ENCODE measurements at regions not wholly inside any gene's neighbourhood (a gene's known extent, or its start where the extent isn't known, plus 50 kb on each side); places are given as distances from the start of the nearest gene placed in this dataset.

DNA sequence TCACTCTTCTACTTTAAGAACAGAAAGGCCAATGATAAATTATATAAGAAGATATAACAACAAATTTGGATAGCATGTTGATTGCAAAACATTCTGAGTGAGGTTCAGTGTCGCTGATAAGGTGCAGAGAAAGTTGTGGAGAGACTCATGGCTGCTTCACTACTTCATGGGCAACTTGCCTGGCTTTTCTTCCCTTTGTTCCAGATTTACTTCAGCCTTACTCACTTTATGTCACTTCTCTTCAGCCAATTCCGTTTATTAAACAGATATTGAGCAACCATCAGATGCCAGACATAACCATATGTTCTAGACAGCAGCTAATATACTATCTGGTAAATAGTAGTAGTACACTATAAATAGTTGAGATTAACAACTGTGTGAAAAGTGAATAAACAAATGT lies 150.0 kb upstream of the CHL1 start:
- TF ChIP-seq, protein P1, sequence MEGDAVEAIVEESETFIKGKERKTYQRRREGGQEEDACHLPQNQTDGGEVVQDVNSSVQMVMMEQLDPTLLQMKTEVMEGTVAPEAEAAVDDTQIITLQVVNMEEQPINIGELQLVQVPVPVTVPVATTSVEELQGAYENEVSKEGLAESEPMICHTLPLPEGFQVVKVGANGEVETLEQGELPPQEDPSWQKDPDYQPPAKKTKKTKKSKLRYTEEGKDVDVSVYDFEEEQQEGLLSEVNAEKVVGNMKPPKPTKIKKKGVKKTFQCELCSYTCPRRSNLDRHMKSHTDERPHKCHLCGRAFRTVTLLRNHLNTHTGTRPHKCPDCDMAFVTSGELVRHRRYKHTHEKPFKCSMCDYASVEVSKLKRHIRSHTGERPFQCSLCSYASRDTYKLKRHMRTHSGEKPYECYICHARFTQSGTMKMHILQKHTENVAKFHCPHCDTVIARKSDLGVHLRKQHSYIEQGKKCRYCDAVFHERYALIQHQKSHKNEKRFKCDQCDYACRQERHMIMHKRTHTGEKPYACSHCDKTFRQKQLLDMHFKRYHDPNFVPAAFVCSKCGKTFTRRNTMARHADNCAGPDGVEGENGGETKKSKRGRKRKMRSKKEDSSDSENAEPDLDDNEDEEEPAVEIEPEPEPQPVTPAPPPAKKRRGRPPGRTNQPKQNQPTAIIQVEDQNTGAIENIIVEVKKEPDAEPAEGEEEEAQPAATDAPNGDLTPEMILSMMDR (optimal IDR thresholded peaks at IDR 0.05 in 1 of 3, IDR thresholded peaks at IDR 0.05 in 1 of 3, conservative IDR thresholded peaks at IDR 0.05 in 1 of 3; ENCODE audit: extremely low read depth in 1 of 3, insufficient read depth in 2 of 3, low read length in 3 of 3): no peak
- no peak for TF ChIP-seq EZH2 (IDR thresholded peaks at IDR 0.05; ENCODE audit: low read length)

Measured in keratinocyte (primary cell).